ENCODE measurements at regions not wholly inside any gene's neighbourhood (a gene's known extent, or its start where the extent isn't known, plus 50 kb on each side); places are given as distances from the start of the nearest gene placed in this dataset.

DNA sequence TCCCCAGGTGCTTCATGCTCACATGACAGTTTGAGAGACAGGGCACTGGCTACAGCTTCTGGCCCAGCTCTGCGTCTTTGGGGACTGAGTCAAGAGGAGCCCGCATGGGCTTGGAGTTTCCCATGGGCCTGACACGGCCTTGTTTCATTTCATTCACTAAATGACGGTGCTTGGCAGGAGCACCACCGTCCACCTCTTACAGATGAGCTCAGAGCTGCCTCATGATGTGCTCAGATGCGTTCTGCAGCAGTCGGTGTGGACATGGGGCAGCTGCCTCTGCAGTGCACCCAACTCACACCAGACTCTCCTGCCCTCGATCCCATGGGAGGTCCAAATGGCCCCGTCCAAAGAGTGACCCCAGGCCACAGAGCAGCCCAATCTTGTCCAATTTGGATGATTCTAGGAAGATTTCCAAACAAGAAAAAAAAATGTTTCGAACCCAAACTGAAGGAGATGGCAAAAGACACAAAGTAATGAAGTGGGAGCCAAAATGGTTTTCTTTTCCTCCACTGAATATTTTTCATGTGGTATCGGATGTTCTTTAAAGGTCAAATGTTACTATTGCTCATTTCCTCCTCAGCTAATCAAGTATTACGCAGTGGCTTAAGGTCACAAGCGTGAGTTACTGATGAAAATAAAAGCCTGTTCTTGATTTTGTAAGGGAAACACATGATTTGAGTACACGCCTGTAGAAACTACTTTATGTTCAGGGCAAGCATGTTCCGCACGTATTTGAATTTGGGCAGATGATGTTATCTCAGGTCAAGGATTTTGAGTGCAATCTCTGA is 524.2 kb downstream of the CDH26 start:
- Histone ChIP-seq H4K8ac (ENCODE audit: low read depth in 2 of 2, low read length in 2 of 2) (no peak overlapping the region), H3K14ac (replicated peaks; ENCODE audit: low read depth, low read length) (no peak overlapping the region), H2AK5ac (ENCODE audit: low read depth, low read length) (no peak overlapping the region), H3K9ac (ENCODE audit: low read depth, low read length) (no peak overlapping the region), H3K4ac (ENCODE audit: low read depth, low read length) (no peak overlapping the region), H2AFZ (replicated peaks; ENCODE audit: low read length, poor library complexity) (no peak overlapping the region), H4K5ac (ENCODE audit: low read depth, low read length) (no peak overlapping the region), H3K4me2 (ENCODE audit: low read depth, low read length) (no peak overlapping the region), H3K9me1 (ENCODE audit: insufficient read depth, low read length) (no peaks in the 10 kb centered on the region), H2AK9ac (replicated peaks; ENCODE audit: low read depth, low read length, poor library complexity) (no peak overlapping the region), H3K79me1 (ENCODE audit: low read depth in 1 of 2, low read length in 2 of 2) (no peaks in the 10 kb centered on the region), H3K27me3 (ENCODE audit: control insufficient read depth, insufficient read depth, low read length) (no peaks in the 10 kb centered on the region), H3K27ac (ENCODE audit: insufficient read depth, low read length) (no peak overlapping the region), H4K91ac (ENCODE audit: insufficient read depth, low read depth, low read length) (no peak overlapping the region), H2BK15ac (ENCODE audit: low read depth, low read length) (no peak overlapping the region), H3K36me3 (ENCODE audit: control insufficient read depth, insufficient read depth, low read length) (no peaks in the 10 kb centered on the region), H3K56ac (ENCODE audit: extremely low read depth, insufficient read depth, low read length) (no peak overlapping the region), H4K20me1 (ENCODE audit: insufficient read depth, low read length) (no peaks in the 10 kb centered on the region), H3K23ac (ENCODE audit: low read depth, low read length) (no peak overlapping the region), H3K9me3 (ENCODE audit: control insufficient read depth, insufficient read depth, low read length) (peaks cover 14% of the 10 kb centered on the region), H2BK20ac (ENCODE audit: low read depth, low read length) (no peak overlapping the region), H3K4me3 (ENCODE audit: insufficient read depth, low read depth, low read length) (no peak overlapping the region), H3K4me1 (ENCODE audit: control insufficient read depth, insufficient read depth, low read length) (no peaks in the 10 kb centered on the region), H2BK120ac (ENCODE audit: low read depth, low read length) (no peak overlapping the region), H3K18ac (ENCODE audit: low read depth, low read length) (no peak overlapping the region), H2BK5ac (ENCODE audit: low read depth, low read length, poor library complexity, severe bottlenecking) (no peak overlapping the region)
- intact Hi-C loops (cut with micrococcal nuclease) = no loop called here
- ATAC-seq (ENCODE audit: low read depth) (no peak), DNase-seq (no peak)
- POLR2A ChIA-PET (ENCODE audit: unreplicated experiment) = no interaction called here
- in situ Hi-C loops (cut with MboI; ENCODE audit: low sequenced_read_pairs) = no loop called here
- BruUV-seq (replicated peaks) = no TSS peak
- CTCF ChIA-PET = interaction anchor here (0.8 kb wide), 1 partner anchor 13 kb away, joined by 3 read pairs; no protein-coding TSS in a partner anchor
- dilution Hi-C loops (cut with HindIII; ENCODE audit: low sequenced_read_pairs, unreplicated experiment) = no loop called here
- no CpG with 5 or more reads among the region's 16 CpGs for WGBS, 2 experiments (ENCODE audit: extremely low coverage in 2 of 2, insufficient read length in 1 of 2)
- TF ChIP-seq CEBPB (IDR thresholded peaks at IDR 0.05; ENCODE audit: low read depth, low read length) = no peak
- no peak for TF ChIP-seq MAZ (IDR thresholded peaks at IDR 0.05; ENCODE audit: borderline replicate concordance, low read depth, low read length)
- TF ChIP-seq, protein P1, sequence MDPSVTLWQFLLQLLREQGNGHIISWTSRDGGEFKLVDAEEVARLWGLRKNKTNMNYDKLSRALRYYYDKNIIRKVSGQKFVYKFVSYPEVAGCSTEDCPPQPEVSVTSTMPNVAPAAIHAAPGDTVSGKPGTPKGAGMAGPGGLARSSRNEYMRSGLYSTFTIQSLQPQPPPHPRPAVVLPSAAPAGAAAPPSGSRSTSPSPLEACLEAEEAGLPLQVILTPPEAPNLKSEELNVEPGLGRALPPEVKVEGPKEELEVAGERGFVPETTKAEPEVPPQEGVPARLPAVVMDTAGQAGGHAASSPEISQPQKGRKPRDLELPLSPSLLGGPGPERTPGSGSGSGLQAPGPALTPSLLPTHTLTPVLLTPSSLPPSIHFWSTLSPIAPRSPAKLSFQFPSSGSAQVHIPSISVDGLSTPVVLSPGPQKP (IDR thresholded peaks at IDR 0.05; ENCODE audit: borderline replicate concordance, low read depth, low read length) = no peak
- TF ChIP-seq CHD1 (IDR thresholded peaks at IDR 0.05; ENCODE audit: low read depth, low read length) = no peak
- TF ChIP-seq BHLHE40 (IDR thresholded peaks at IDR 0.05; ENCODE audit: low read depth, low read length) = no peak
- TF ChIP-seq RFX5 (IDR thresholded peaks at IDR 0.05; ENCODE audit: low read depth, low read length) = no peak
- TF ChIP-seq MAFK (IDR thresholded peaks at IDR 0.05; ENCODE audit: low read depth, low read length) = no peak
- TF ChIP-seq SMC3 (IDR thresholded peaks at IDR 0.05; ENCODE audit: low read depth, low read length) = no peak
- TF ChIP-seq NFE2L2 (IDR thresholded peaks at IDR 0.05; ENCODE audit: low read depth, low read length) = no peak
- TF ChIP-seq RAD21 (IDR thresholded peaks at IDR 0.05; ENCODE audit: low read length) = no peak
- no peak for TF ChIP-seq FOS (IDR thresholded peaks at IDR 0.05; ENCODE audit: low read depth, low read length)
- no peak for TF ChIP-seq MXI1 (IDR thresholded peaks at IDR 0.05; ENCODE audit: borderline replicate concordance, low read depth, low read length)
- TF ChIP-seq, protein P2, sequence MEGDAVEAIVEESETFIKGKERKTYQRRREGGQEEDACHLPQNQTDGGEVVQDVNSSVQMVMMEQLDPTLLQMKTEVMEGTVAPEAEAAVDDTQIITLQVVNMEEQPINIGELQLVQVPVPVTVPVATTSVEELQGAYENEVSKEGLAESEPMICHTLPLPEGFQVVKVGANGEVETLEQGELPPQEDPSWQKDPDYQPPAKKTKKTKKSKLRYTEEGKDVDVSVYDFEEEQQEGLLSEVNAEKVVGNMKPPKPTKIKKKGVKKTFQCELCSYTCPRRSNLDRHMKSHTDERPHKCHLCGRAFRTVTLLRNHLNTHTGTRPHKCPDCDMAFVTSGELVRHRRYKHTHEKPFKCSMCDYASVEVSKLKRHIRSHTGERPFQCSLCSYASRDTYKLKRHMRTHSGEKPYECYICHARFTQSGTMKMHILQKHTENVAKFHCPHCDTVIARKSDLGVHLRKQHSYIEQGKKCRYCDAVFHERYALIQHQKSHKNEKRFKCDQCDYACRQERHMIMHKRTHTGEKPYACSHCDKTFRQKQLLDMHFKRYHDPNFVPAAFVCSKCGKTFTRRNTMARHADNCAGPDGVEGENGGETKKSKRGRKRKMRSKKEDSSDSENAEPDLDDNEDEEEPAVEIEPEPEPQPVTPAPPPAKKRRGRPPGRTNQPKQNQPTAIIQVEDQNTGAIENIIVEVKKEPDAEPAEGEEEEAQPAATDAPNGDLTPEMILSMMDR (conservative IDR thresholded peaks at IDR 0.05; ENCODE audit: low read depth, low read length) = no peak
- no peak for TF ChIP-seq POLR2A (IDR thresholded peaks at IDR 0.05; ENCODE audit: low read depth, low read length)
- no peak for TF ChIP-seq RCOR1 (IDR thresholded peaks at IDR 0.05; ENCODE audit: insufficient replicate concordance, low read length)
- TF ChIP-seq, protein P3, sequence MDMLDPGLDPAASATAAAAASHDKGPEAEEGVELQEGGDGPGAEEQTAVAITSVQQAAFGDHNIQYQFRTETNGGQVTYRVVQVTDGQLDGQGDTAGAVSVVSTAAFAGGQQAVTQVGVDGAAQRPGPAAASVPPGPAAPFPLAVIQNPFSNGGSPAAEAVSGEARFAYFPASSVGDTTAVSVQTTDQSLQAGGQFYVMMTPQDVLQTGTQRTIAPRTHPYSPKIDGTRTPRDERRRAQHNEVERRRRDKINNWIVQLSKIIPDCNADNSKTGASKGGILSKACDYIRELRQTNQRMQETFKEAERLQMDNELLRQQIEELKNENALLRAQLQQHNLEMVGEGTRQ (IDR thresholded peaks at IDR 0.05; ENCODE audit: low read depth, low read length) = no peak
